Natural killer cell treated with Interleukin-12 subunit alpha and Interleukin-12 subunit beta and Interleukin-15 and Interleukin-18, amount 100 ng/mL, for 72 hours (primary cell): ENCODE measurements at regions not wholly inside any gene's neighbourhood (a gene's known extent, or its start where the extent isn't known, plus 50 kb on each side); places are given as distances from the start of the nearest gene placed in this dataset.

Experiments used
- ATAC-seq, 2 donors: fragments of 150-1000 bp; cut with Tn5 transposase in 1 of 2; sonication (Bioruptor Pico), chemical (Tn5 transposase) in 1 of 2; 2 replicates each; pipeline ENCODE4 v1.10.0; 2021
- DNase-seq: peaks from one replicate; pipeline ENCODE4 v3.0.0; 2022; ENCODE audit warnings: low spot score
- H3K27ac Mint-ChIP-seq, 2 donors: 1 replicate in 1 of 2; 2 replicates in 1 of 2; pipeline ENCODE4 v1.8.0; 2022; ENCODE audit warnings: mixed read lengths in 2 of 2, mild to moderate bottlenecking in 1 of 2, moderate library complexity in 1 of 2
- H3K27me3 Mint-ChIP-seq, 2 donors: 1 replicate in 1 of 2; 2 replicates in 1 of 2; pipeline ENCODE4 v1.8.0; 2022; ENCODE audit warnings: mixed read lengths in 2 of 2
- H3K36me3 Mint-ChIP-seq: one replicate; pipeline ENCODE4 v1.8.0; 2022; ENCODE audit warnings: mixed read lengths
- H3K4me1 Mint-ChIP-seq, 2 donors: 1 replicate in 1 of 2; 2 replicates in 1 of 2; pipeline ENCODE4 v1.8.0; 2022; ENCODE audit warnings: low read depth in 2 of 2, mixed read lengths in 2 of 2, mild to moderate bottlenecking in 1 of 2
- H3K4me3 Mint-ChIP-seq: one replicate; pipeline ENCODE4 v1.8.0; 2022; ENCODE audit warnings: mixed read lengths
- H3K9me3 Mint-ChIP-seq: 2 replicates; pipeline ENCODE4 v1.8.0; 2022; ENCODE audit warnings: mixed read lengths

- no peaks in the 10 kb centered on the region for H3K4me1 Mint-ChIP-seq
- no peak for DNase-seq
Observed at GRCh38 chr6:85116475-85116874, 333.4 kb upstream of the NT5E start.

GRCh38 chr6:85115876-85116275 is 334.0 kb upstream of the NT5E start:
- H3K27me3 Mint-ChIP-seq, result no peaks in the 10 kb centered on the region
- DNase-seq, result no peak
- H3K4me3 Mint-ChIP-seq, result no peak overlapping the region
- no peaks in the 10 kb centered on the region for H3K9me3 Mint-ChIP-seq
- no peaks in the 10 kb centered on the region for H3K4me1 Mint-ChIP-seq
- peak in 1 of 2 donors; percentile 48 for ATAC-seq
- no peak overlapping the region for H3K27ac Mint-ChIP-seq
- no peaks in the 10 kb centered on the region for H3K36me3 Mint-ChIP-seq

More at GRCh38 chr6:85116475-85116874, 333.4 kb upstream of the NT5E start:
- Mint-ChIP-seq H3K4me3 (no peak overlapping the region), H3K36me3 (no peaks in the 10 kb centered on the region), H3K27me3 (no peaks in the 10 kb centered on the region), H3K27ac (no peak overlapping the region), H3K9me3 (no peaks in the 10 kb centered on the region)
- ATAC-seq, result no peak

- Mint-ChIP-seq H3K27ac (no peak overlapping the region), H3K9me3 (no peaks in the 10 kb centered on the region), H3K4me1 (no peaks in the 10 kb centered on the region), H3K27me3 (no peaks in the 10 kb centered on the region), H3K36me3 (no peaks in the 10 kb centered on the region), H3K4me3 (no peak overlapping the region)
- DNase-seq (no peak), ATAC-seq (no peak)
Observed at GRCh38 chr6:85115376-85115775, 334.5 kb upstream of the NT5E start.

GRCh38 chr6:85114581-85114935 is 335.3 kb upstream of the NT5E start:
- Mint-ChIP-seq H3K4me1 (no peaks in the 10 kb centered on the region), H3K27me3 (no peaks in the 10 kb centered on the region), H3K36me3 (no peaks in the 10 kb centered on the region), H3K9me3 (no peaks in the 10 kb centered on the region), H3K4me3 (no peak overlapping the region), H3K27ac (no peak overlapping the region)
- no peak for ATAC-seq
- no peak for DNase-seq

GRCh38 chr6:85113934-85114580 is 335.8 kb upstream of the NT5E start:
- Mint-ChIP-seq H3K27ac (no peak overlapping the region), H3K9me3 (no peaks in the 10 kb centered on the region), H3K36me3 (no peaks in the 10 kb centered on the region), H3K4me1 (no peaks in the 10 kb centered on the region), H3K27me3 (no peaks in the 10 kb centered on the region), H3K4me3 (no peak overlapping the region)
- ATAC-seq (no peak), DNase-seq (no peak)

GRCh38 chr6:85112540-85112939 is 337.3 kb upstream of the NT5E start:
- Mint-ChIP-seq H3K27ac (no peak overlapping the region), H3K4me1 (no peaks in the 10 kb centered on the region), H3K27me3 (no peaks in the 10 kb centered on the region), H3K4me3 (no peak overlapping the region), H3K36me3 (no peaks in the 10 kb centered on the region), H3K9me3 (peaks cover 2% of the 10 kb centered on the region)
- ATAC-seq (no peak), DNase-seq (no peak)

GRCh38 chr6:85111481-85112011 is 338.3 kb upstream of the NT5E start:
- Mint-ChIP-seq H3K27ac (no peak overlapping the region), H3K4me3 (no peak overlapping the region), H3K27me3 (no peaks in the 10 kb centered on the region), H3K4me1 (no peaks in the 10 kb centered on the region), H3K9me3 (peaks cover 2% of the 10 kb centered on the region), H3K36me3 (no peaks in the 10 kb centered on the region)
- DNase-seq, result no peak
- ATAC-seq, result no peak

- Mint-ChIP-seq H3K4me1 (no peaks in the 10 kb centered on the region), H3K27me3 (no peaks in the 10 kb centered on the region), H3K36me3 (no peaks in the 10 kb centered on the region), H3K27ac (no peak overlapping the region), H3K4me3 (no peak overlapping the region), H3K9me3 (peaks cover 2% of the 10 kb centered on the region)
- DNase-seq, result no peak
- no peak for ATAC-seq
Observed at GRCh38 chr6:85110943-85111342, 338.9 kb upstream of the NT5E start.

GRCh38 chr6:85107701-85108100 is 342.2 kb upstream of the NT5E start:
- Mint-ChIP-seq H3K27me3 (no peaks in the 10 kb centered on the region), H3K27ac (no peak overlapping the region), H3K4me3 (no peak overlapping the region), H3K36me3 (no peaks in the 10 kb centered on the region), H3K4me1 (no peaks in the 10 kb centered on the region), H3K9me3 (peaks cover 4% of the 10 kb centered on the region)
- DNase-seq, result no peak
- ATAC-seq, result no peak

GRCh38 chr6:85096976-85097375 is 332.6 kb upstream of the TBX18 start:
- H3K9me3 Mint-ChIP-seq, result peaks cover 30% of the 10 kb centered on the region
- no peak for ATAC-seq
- H3K36me3 Mint-ChIP-seq, result peaks cover 5% of the 10 kb centered on the region
- H3K27ac Mint-ChIP-seq, result no peak overlapping the region
- H3K4me1 Mint-ChIP-seq, result no peaks in the 10 kb centered on the region
- DNase-seq, result no peak
- no peak overlapping the region for H3K4me3 Mint-ChIP-seq
- H3K27me3 Mint-ChIP-seq, result no peaks in the 10 kb centered on the region

- DNase-seq (no peak), ATAC-seq (no peak)
- H3K4me1 Mint-ChIP-seq, result no peaks in the 10 kb centered on the region
- peaks cover 5% of the 10 kb centered on the region for H3K36me3 Mint-ChIP-seq
- peaks cover 22% of the 10 kb centered on the region for H3K9me3 Mint-ChIP-seq
- H3K4me3 Mint-ChIP-seq, result no peak overlapping the region
- H3K27me3 Mint-ChIP-seq, result no peaks in the 10 kb centered on the region
- H3K27ac Mint-ChIP-seq, result no peak overlapping the region
Observed at GRCh38 chr6:85092226-85092625, 327.8 kb upstream of the TBX18 start.

GRCh38 chr6:85089255-85089654 is 324.9 kb upstream of the TBX18 start:
- DNase-seq, result no peak
- H3K27me3 Mint-ChIP-seq, result no peaks in the 10 kb centered on the region
- H3K4me1 Mint-ChIP-seq, result no peaks in the 10 kb centered on the region
- no peak overlapping the region for H3K27ac Mint-ChIP-seq
- ATAC-seq, result no peak
- H3K36me3 Mint-ChIP-seq, result no peaks in the 10 kb centered on the region
- no peak overlapping the region for H3K4me3 Mint-ChIP-seq
- peaks cover 14% of the 10 kb centered on the region for H3K9me3 Mint-ChIP-seq

GRCh38 chr6:85085875-85086274 is 321.5 kb upstream of the TBX18 start:
- DNase-seq, result no peak
- Mint-ChIP-seq H3K27me3 (no peaks in the 10 kb centered on the region), H3K36me3 (no peaks in the 10 kb centered on the region), H3K9me3 (peaks cover 9% of the 10 kb centered on the region), H3K27ac (no peak overlapping the region), H3K4me1 (no peaks in the 10 kb centered on the region), H3K4me3 (no peak overlapping the region)
- no peak for ATAC-seq

GRCh38 chr6:85081102-85081501 is 316.7 kb upstream of the TBX18 start:
- DNase-seq (no peak), ATAC-seq (no peak)
- Mint-ChIP-seq H3K27me3 (no peaks in the 10 kb centered on the region), H3K9me3 (peaks cover 11% of the 10 kb centered on the region), H3K4me1 (no peaks in the 10 kb centered on the region), H3K4me3 (no peak overlapping the region), H3K36me3 (no peaks in the 10 kb centered on the region), H3K27ac (no peak overlapping the region)

GRCh38 chr6:85079761-85080160 is 315.4 kb upstream of the TBX18 start:
- Mint-ChIP-seq H3K27me3 (no peaks in the 10 kb centered on the region), H3K4me1 (no peaks in the 10 kb centered on the region), H3K9me3 (peaks cover 11% of the 10 kb centered on the region), H3K27ac (no peak overlapping the region), H3K36me3 (no peaks in the 10 kb centered on the region), H3K4me3 (no peak overlapping the region)
- DNase-seq (no peak), ATAC-seq (no peak)
